HG03097 (cell line): ENCODE measurements at regions not wholly inside any gene's neighbourhood (a gene's known extent, or its start where the extent isn't known, plus 50 kb on each side); places are given as distances from the start of the nearest gene placed in this dataset.

Experiments
- ATAC-seq: cut with Tn5 transposase; IDR thresholded peaks from one replicate; pipeline ENCODE4 v1.9.1; 2021; ENCODE audit not compliant: unreplicated experiment, low FRiP score

- ATAC-seq, result no peak
Observed at GRCh38 chr16:79348521-79349306, 251.8 kb downstream of the MAF start.

DNA sequence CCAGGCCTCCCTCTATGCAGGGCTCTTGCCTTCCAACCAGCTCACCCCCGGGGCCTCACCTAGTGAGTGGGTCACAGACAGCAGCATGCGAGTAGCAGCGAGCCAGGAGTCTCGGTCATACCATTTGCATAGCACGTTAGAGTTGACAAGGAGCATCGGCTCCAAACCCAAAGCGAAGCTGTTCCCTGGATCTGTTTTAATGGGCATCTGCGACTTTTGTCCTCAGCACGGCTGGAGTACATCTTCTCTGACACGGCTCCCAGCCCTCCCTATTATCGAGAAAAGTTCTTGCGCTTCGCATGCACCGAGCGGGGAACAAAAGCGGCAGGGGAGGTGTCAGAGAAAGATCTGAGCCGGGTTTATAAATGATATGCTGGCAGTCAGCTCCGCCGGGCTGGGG, 253.3 kb downstream of the MAF start:
- ATAC-seq, result no peak

- ATAC-seq, result no peak
Observed at GRCh38 chr16:79339863-79340262, 260.7 kb downstream of the MAF start.

GRCh38 chr16:79337906-79338305, 262.6 kb downstream of the MAF start:
- no peak for ATAC-seq

DNA sequence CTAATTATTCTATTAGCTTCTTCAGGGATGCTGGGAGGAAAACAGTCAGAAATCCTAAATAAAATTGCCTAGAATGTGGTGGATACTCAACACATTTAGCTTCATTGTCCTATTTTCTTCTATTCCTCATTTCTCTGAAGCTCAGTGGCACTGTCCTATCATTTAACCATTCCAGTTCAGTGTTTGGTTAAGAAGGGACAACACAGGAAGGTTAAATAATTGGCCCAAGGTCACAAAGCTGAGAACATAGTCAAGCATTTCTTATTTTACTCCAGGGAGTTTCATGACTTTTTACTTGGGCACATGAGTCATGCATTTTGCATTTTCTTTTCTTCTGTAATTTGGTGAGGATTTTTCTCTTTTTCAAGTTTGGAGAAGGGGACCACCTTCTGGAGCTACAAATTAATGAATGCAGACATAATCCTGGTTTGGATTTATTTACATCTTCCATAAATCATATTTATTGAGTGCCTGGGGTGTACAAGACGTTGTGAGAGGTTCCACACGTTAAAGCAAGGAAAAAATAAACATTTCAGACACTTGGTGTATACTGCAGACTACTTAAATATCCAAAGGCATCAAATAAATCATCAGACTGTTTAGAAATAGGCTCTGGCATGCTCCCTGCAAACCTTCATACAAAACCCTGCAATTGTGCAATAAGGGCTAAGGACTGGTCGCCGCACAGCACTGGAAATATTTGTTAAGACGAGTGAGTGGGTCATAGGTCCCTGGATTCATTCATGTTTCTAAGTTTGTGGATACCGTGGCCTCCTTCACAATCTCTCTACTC, 263.9 kb downstream of the MAF start:
- no peak for ATAC-seq

DNA sequence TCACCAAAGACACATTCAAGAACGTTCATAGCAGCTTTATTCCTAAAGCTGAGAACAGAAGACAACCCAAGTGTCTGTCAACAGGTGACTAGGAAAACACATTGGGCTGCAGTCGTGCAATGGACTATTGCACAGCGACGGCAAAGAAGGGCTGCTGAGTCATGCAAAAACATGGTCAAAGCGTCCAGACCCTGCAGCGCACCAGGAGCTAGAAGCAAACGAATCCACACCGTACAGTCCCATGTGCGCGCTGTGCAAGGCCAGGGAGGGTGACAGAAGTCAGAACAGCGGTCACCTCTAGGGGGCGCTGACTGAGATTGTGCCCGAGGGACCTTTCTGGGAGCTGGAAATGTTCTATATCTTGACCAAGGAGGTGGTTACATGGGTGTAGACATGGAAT, 266.4 kb downstream of the MAF start:
- no peak for ATAC-seq

GRCh38 chr16:79331066-79331465, 269.5 kb downstream of the MAF start:
- no peak for ATAC-seq

- no peak for ATAC-seq
Observed at GRCh38 chr16:79329967-79330366, 270.6 kb downstream of the MAF start.

- no peak for ATAC-seq
Observed at GRCh38 chr16:79329166-79329521, 271.4 kb downstream of the MAF start.

DNA sequence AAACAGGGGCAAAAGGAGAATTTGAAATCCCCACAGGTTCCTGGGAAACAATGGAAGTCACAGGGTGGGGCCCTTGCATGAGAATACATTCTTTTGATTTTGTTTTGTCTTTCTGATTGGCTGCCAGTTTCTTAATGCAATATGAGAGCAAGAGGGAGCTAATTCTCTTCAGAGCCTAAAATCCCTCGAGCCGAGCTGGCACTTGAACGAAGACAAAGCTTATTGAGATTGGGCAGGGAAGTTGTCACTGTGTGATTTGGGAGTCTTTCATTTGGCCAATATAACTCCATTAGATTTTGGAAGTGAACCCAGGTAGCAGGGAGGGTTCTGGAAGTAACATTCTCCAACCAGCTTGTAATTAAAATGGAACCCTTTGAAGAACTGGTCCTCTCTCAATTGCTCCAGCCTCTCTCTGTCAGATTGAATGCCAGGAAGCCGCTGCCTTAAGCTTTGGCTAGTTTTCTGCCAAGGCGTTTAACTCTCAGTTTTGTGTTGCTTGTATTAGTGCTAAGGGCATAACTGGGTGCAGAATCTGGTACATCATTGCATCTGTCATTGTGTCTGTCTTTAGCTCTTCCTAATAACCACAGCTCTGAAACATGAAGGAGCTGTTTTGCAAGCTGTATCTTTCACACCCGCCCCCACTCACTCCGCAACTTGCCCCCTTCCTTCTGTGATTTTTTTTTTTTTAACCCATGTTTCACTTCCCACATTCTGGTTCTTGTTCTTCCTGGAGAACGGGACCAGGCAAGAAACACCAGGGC, 272.0 kb downstream of the MAF start:
- no peak for ATAC-seq

- no peak for ATAC-seq
Observed at GRCh38 chr16:79327836-79328235, 272.7 kb downstream of the MAF start.

- ATAC-seq, result no peak
Observed at GRCh38 chr16:79326549-79326948, 274.0 kb downstream of the MAF start.

DNA sequence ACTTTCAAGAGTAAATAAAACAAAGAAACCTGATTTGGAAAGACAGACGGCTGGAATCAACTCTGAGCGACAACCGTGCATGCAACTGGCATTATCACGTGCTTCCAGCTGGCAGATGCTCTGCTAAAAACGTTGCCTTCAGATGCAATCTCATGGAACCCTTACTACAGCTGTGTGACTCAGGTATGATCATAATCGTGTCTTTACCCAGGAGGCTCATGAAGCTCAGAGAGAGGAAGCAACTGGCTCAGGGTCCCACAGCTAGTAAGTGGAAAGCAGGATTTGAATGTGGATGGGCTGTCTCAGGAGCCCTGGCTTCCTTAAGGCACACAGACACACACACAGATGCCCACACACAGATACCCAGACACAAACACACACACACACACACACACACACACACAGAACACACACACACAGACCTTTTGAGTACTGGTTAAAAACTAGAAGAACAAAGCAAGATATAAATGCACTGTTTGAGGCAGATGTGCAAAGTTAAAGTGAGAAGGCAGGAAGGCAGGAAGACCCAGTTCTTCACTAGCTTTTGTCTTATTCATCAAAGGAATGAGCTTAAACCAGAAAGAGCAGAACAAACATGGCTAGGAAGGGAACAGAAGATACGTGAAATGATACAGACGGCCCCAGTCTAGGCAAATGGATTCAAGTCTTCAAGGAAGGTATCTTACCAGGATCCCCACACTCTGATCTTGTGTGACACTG, 275.2 kb downstream of the MAF start:
- no peak for ATAC-seq

DNA sequence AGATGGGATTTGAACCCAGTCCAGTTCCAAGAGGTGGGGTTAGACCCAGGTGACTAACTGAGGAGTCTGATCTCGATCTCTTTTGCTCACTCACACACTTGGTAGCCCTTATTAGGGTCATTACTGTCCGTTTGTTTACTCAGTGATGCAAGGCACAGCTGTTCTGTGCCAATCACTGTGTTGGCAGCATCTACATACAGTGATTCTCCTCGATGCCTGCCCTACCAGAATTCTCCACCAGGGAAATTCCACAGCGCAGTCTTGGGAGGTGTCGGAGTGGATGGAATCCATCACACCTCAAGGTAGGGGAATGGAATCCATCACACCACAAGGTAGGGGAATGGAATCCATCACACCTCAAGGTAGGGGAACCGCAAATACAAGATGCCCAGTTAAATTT, 279.6 kb downstream of the MAF start:
- ATAC-seq, result no peak

DNA sequence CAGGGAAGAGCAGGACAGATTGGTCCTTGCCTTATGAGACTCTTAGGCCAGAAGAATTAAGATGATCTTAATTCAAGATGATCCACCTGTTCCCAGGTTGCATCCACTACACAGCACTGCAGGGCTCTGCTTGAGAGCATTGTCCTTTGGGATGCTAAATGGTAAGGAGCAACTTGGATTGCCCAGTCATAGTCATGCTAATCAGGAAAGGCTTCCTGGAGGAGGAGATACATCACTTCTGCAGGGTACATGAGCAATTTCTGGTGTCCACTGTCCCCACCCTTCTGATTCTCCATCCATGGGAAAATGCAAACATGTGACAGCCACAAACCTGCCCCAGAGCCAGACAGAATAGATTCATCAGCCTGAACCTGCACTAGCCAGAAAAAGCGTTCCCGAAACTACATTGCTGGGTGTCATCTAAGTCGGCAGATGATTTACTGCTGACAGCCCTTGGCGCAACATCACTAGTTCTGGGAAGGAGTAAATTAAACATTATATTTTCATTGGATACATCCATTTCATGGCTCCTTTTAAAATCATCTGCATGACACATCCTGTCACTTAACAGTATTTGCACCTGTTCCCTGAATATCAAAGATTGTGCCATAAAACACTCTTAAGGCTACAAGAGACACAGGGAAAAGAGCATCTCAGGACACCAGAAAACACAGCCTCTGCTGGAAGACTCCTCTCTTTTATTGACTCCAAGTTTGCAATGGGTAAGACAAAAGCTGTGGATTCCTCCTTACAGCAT, 282.2 kb downstream of the MAF start:
- ATAC-seq, result no peak

DNA sequence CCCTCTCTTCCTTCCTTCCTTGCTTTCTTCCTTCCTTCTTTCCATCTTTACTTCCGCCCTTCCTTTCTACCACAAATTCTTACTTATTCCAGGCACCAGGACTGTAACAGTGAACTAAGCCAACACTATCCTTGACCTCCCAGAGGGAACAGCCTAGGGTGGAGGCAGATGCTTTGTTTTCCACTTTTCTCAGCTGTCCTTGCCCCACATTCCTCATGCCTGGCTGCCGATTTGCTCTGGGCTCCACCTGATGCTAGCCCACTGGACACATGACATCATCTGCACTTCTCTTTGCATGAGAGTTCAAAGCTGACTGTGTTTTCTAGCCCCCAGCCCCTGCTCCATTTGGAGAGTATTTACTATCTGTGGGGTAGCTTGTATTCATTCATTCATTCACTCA, 283.0 kb downstream of the MAF start:
- ATAC-seq, result no peak

DNA sequence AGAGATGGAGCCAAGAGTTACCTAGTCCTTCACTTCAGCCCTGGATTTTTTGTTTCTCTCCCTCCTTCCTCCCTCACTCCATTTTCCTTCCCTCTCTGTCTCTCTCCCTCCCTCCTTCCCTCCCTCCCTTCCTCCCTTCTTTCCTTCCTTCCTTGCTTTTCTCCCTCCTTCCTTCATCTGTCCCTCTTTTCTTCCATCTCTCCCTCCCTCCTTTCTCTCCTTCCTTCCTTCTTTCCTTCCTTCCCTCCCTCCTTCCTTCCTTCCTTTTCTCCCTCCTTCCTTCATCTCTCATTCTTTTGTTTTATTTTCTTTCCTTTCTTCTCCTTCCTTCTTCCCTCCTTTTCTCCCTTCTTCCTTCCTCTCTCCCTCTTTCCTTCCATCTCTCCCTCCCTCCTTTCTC, 283.5 kb downstream of the MAF start:
- no peak for ATAC-seq

DNA sequence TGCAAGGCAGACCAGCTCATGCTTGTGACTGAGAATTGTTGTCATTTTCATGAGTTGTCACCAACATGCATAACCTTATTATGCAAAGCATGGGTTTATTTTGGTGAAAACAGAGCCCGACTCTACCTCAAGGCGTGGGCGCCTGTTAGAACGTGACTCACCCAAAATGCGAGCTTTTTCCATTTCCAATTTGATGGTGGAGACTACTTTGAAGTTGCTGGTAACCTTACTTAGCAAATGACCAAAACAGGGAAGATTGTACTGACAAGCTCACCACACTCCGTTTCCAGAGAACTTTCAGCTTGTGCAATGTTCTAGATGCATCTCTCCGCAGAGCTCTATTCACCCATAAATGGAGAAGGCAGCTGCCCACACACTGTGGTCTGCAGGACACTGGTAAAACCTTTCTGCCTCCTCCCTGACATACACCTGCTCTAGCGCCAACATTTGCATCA, 284.5 kb downstream of the MAF start:
- ATAC-seq, result no peak

DNA sequence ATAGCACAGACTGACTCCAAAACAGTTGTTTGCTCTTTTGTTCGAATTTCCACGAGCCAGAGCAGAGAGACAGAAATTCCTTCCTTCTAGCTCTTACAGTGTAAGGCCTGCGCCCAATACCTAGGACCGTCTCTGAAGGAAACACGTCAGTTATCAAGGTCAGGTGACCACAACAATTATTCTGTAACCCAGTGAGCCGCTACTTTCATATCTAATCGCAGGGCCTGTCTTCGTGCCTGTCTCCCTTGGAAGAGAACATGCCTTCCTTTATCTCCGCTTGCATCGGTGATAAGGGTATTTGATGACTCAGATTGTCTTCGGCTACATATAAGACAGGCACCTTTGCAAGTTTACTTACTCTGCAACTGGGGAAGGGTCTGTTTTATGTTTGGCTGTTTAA, 288.0 kb downstream of the MAF start:
- no peak for ATAC-seq

- ATAC-seq, result no peak
Observed at GRCh38 chr16:79310710-79311109, 289.8 kb downstream of the MAF start.
